Putamen (tissue), 1 donor: ENCODE measurements at regions not wholly inside any gene's neighbourhood (a gene's known extent, or its start where the extent isn't known, plus 50 kb on each side); places are given as distances from the start of the nearest gene placed in this dataset.

Experiments used
- DNase-seq: peaks from one replicate; pipeline ENCODE4 v3.0.0-alpha.2; 2016; ENCODE audit warnings: low spot score

GRCh38 chr3:84073664-84074063, 885.1 kb upstream of the CADM2 start:
- DNase-seq: no peak

DNA sequence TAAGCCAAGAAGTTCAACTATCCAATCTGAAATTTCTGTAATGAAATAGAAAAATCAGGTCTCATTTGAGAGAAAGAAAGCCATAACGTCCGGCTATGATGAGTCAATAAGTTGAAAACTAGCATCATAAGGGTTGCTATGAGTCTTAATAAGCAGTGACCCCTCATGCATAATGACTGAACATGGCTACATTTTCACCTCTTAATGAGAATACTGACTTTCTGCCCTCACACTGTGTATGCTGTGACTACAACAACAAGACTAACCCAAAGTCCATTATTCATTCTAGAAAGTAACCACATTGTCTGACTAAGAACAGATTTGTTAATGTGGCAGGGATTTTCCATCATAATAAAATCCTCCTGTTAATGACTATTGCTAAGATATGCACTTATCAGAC, 884.0 kb upstream of the CADM2 start:
- no peak for DNase-seq

DNA sequence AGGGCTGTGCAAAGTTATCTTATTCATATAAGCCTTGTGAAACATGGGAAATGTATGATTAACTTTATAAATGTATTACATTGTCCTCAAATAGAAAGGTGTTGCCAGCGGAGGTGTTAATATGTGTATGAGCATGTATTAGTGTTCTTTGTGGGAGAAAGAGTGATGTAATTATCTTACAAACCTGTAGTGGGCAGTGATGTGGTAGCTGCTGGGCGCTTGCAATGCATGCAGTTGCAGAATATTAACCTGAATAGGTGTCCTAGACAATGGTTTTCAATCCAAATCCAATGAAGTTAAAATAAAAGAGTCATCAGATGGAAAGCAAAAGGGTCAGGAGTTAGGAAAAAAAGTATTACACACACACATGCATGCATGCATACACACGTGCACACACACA, 881.3 kb upstream of the CADM2 start:
- DNase-seq: no peak

GRCh38 chr3:84082726-84083125, 876.1 kb upstream of the CADM2 start:
- no peak for DNase-seq

DNA sequence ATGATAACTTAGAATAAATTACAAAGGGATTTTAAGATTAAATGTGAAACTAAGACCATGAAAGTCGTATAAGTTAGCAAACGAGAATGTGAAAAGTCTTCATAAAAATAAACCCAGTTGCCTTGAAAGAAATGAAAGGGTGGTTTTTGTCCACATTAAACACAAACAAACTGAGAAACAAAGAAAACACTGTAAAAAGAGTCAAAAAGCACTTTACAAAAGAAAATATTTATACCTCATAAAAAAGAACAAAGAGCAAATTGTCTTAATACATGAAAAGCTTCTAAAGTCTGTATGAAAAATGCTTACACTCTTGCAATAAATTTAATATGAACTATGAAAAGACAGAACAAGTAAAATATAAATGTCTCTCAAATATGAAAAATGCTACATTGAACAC, 865.9 kb upstream of the CADM2 start:
- DNase-seq: no peak

DNA sequence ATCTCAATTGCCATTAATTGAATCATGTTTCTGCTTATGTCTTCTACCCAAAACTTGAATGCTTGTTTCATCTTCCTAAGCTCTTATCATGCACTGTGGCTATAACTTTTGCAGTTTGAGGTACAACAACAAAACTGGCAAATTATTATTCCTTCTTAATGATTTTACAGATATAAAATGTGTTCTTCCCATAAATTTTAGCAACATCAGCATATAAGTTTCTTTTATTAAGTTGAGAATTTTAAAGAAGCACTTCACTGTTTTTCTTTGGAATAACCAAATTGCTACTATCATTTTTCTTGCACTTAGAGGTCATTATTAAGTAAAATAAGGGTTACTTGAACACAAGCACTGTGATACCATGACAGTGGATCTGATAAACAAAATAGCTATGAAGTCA, 862.6 kb upstream of the CADM2 start:
- DNase-seq: no peak

- DNase-seq: no peak
Observed at GRCh38 chr3:84100861-84101260, 857.9 kb upstream of the CADM2 start.

DNA sequence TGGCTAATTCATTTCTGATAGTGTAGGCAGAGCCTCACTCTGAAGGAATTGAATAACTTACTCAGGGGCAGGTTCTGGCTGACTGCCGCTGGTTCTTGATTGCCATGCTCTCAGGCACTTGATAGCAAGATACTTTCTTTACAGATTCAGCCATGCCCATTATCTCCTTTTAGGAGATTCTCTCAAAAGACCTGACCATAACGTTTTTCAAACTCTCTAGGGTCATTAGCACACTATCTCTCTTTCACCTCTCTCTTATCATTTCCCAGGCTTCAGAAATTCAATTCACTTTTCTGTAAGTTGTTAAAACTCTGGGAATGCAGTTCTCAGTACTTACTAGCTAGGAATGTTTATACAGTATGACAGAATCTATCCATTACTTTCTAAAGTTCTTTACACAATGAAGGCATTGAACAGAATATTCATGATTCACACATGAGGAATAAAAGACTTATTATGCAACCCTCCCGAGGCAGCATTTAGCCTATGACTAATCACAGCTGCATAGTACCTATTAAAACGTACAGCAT, 850.3 kb upstream of the CADM2 start:
- DNase-seq: peak; percentile 76

GRCh38 chr3:84109911-84110310, 848.9 kb upstream of the CADM2 start:
- no peak for DNase-seq

DNA sequence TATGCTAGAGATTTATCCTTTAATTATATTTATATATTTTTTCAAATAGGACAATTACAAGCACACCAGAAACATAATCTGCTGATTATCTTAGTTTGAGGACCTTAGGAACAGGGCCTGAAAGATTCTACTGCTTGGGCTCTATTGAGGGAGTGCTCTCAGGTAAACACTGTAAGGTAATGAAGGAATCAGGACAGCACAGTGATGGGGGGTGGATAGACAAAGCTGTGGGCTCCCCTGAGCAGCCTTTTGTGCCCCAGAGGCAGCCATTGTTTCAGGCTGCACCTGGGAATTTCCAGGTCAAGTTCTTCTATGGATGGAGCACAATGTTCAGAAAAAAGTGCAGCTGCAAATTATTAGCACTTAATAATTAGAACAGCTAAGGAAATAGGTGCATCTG, 848.0 kb upstream of the CADM2 start:
- no peak for DNase-seq

GRCh38 chr3:84125201-84125721, 833.5 kb upstream of the CADM2 start:
- no peak for DNase-seq

GRCh38 chr3:84125760-84126159, 833.0 kb upstream of the CADM2 start:
- DNase-seq: no peak

DNA sequence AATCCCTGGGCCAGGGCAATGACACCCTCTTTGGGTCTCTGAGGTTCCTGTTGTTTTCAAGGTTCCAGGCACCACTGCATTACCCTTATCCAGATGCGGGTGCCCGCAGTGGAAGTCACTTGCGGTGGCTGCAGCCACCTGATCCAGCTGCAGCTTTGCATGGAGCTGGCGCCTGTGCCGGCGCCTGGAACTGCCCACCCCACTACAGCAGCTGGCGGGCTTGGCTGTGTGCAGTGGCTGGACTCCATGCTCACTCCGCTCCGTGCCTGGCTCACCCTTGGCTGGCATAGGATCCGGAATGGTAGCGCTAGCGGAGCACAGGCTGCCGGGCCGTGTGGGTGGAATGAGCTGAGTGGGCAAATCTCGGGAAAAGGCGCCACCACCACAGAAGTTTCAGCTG, 832.6 kb upstream of the CADM2 start:
- no peak for DNase-seq

- DNase-seq: no peak
Observed at GRCh38 chr3:84128024-84128423, 830.8 kb upstream of the CADM2 start.

GRCh38 chr3:84136425-84136824, 822.4 kb upstream of the CADM2 start:
- DNase-seq: no peak

GRCh38 chr3:84140631-84141030, 818.2 kb upstream of the CADM2 start:
- DNase-seq: no peak

- DNase-seq: no peak
Observed at GRCh38 chr3:84141571-84141970, 817.2 kb upstream of the CADM2 start.

- DNase-seq: no peak
Observed at GRCh38 chr3:84165328-84165727, 793.5 kb upstream of the CADM2 start.

- no peak for DNase-seq
Observed at GRCh38 chr3:84175449-84175848, 783.3 kb upstream of the CADM2 start.

DNA sequence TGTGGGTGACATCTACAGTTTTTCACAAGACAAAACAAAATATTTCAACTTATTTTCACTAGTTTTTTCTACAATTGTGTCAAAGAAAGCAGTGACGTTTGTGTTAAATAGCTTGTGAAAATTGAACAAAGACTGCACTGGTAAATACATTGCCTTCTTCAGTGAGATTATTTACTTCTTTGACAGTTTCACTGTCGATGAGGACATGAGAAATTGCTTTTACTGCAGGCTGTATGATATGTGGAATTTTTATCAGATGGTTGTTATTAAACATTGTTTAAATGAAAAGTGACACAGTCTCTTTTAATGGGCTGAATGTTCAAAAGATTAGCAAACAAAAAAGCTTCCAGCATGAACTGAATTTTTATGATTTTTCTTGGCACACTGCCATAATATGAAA, 773.9 kb upstream of the CADM2 start:
- no peak for DNase-seq

- DNase-seq: no peak
Observed at GRCh38 chr3:84194029-84194428, 764.8 kb upstream of the CADM2 start.

GRCh38 chr3:84209474-84209873, 749.3 kb upstream of the CADM2 start:
- peak; percentile 62 for DNase-seq

GRCh38 chr3:84223512-84223911, 735.3 kb upstream of the CADM2 start:
- DNase-seq: no peak

GRCh38 chr3:84224262-84224661, 734.5 kb upstream of the CADM2 start:
- DNase-seq: no peak

DNA sequence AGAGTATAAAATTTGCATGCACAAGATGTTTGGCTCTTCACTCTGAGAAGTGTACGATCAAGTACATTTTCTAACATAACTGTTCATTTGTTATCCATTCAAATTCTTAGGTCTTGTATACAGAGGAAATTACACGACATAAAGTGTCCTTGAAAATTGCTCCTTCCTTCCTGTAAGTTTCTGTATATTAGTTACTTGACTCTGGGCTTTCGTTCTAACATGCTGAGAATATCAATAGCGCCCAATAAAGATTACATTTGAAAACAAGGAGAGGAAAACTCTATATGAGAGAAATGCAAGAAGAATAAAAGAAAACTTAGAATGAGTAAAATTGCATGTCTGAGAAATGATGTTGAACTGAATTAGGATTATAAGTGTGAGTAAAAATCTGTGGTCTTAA, 722.5 kb upstream of the CADM2 start:
- no peak for DNase-seq
